Sigmoid colon (tissue), 6 donors: ENCODE measurements at regions not wholly inside any gene's neighbourhood (a gene's known extent, or its start where the extent isn't known, plus 50 kb on each side); places are given as distances from the start of the nearest gene placed in this dataset.
A peak's percentile ranks its signal among the peaks of the same experiment; 100 is the strongest.

Experiments
- DNase-seq: peaks from one replicate; pipeline ENCODE4 v3.0.0-alpha.2; 2019
- H3K27ac ChIP-seq, 4 donors: fragments of 200-600 bp; sonication (generic); one replicate each; pipeline ENCODE4 v1.5.1; 2016 to 2019; ENCODE audit warnings: mild to moderate bottlenecking in 1 of 4
- H3K27me3 ChIP-seq, 3 donors: fragments of 200-600 bp; sonication (generic); one replicate each; pipeline ENCODE4 v1.5.1; 2019; ENCODE audit warnings: mild to moderate bottlenecking in 1 of 3
- H3K36me3 ChIP-seq, 4 donors: fragments of 200-600 bp; sonication (generic); one replicate each; pipeline ENCODE4 v1.5.1; 2016 to 2019
- H3K4me1 ChIP-seq, 4 donors: fragments of 200-600 bp; sonication (generic); one replicate each; pipeline ENCODE4 v1.5.1; 2017 to 2019
- H3K4me3 ChIP-seq, 4 donors: fragments of 200-600 bp; sonication (generic); one replicate each; pipeline ENCODE4 v1.5.1; 2017 to 2019; ENCODE audit warnings: mild to moderate bottlenecking in 2 of 4, moderate library complexity in 1 of 4
- H3K9me3 ChIP-seq, 4 donors: fragments of 200-600 bp in 3 of 4; sonication (generic) in 3 of 4; one replicate each; pipeline versions ENCODE4 v1.5.1 to v1.6.1; 2013 to 2019
- CTCF ChIP-seq, 4 experiments: fragments of 450-650 bp in 3 of 4; fragments of 200-600 bp in 1 of 4; IDR thresholded peaks; one replicate each; pipeline ENCODE4 v1.5.1; 2016 to 2019; ENCODE audit warnings: antibody characterized with exemption in 4 of 4, mild to moderate bottlenecking in 3 of 4, moderate library complexity in 2 of 4
- EP300 ChIP-seq, 4 donors: sonication (generic); formaldehyde crosslinking; IDR thresholded peaks; one replicate each; pipeline ENCODE4 v1.6.1; 2017; ENCODE audit warnings: antibody characterized with exemption in 4 of 4
- POLR2A ChIP-seq, 2 donors: fragments of 450-650 bp; IDR thresholded peaks; one replicate each; pipeline ENCODE4 v1.6.1; 2016; ENCODE audit warnings: antibody characterized with exemption in 2 of 2, mild to moderate bottlenecking in 2 of 2, moderate library complexity in 2 of 2
- POLR2AphosphoS5 ChIP-seq, 4 donors: sonication (generic); formaldehyde crosslinking; IDR thresholded peaks; one replicate each; pipeline ENCODE4 v1.6.1; 2017; ENCODE audit warnings: antibody characterized with exemption in 4 of 4
- WGBS, 2 donors: extraction: QIAGEN DNeasy Blood & Tissue Kit; methylation state at CpG; one replicate each; pipeline ENCODE4 v1.1.7; 2013; 5-methylcytosine and 5-hydroxymethylcytosine counted together
- intact Hi-C: fragments of 100-400 bp; cut with DNase I; formaldehyde crosslinking; loops from one replicate; pipeline ENCODE4 v1.15.1; 2023
- donor health status: healthy with polysubstance abuse.
- donor health status: healthy.

- Histone ChIP-seq H3K9me3 (no peaks in the 10 kb centered on the region), H3K36me3 (no peaks in the 10 kb centered on the region), H3K4me1 (peaks cover 0 to 29% (median 22%) of the 10 kb centered on the region in 4 donors), H3K4me3 (no peak overlapping the region), H3K27me3 (no peaks in the 10 kb centered on the region), H3K27ac (no peak overlapping the region)
- WGBS, 2 donors, result 86 to 89% methylated on average over 1 of the region's 1 CpG
- intact Hi-C loops, result no loop called here
- no peak for DNase-seq
- no peak for TF ChIP-seq POLR2A (IDR thresholded peaks at IDR 0.05)
- TF ChIP-seq EP300 (IDR thresholded peaks at IDR 0.05), result no peak
- TF ChIP-seq CTCF (IDR thresholded peaks at IDR 0.05), result no peak
- TF ChIP-seq POLR2AphosphoS5 (IDR thresholded peaks at IDR 0.05), result no peak
Measured at GRCh38 chr2:23007631-23008235, 377.2 kb upstream of the KLHL29 start.

GRCh38 chr2:23008440-23008839 lies 376.5 kb upstream of the KLHL29 start:
- H3K9me3 ChIP-seq, result no peaks in the 10 kb centered on the region
- no peak overlapping the region for H3K4me3 ChIP-seq
- no peaks in the 10 kb centered on the region for H3K27me3 ChIP-seq
- intact Hi-C loops, result no loop called here
- TF ChIP-seq POLR2A (IDR thresholded peaks at IDR 0.05), result no peak
- no peak for TF ChIP-seq POLR2AphosphoS5 (IDR thresholded peaks at IDR 0.05)
- TF ChIP-seq CTCF (IDR thresholded peaks at IDR 0.05), result no peak
- TF ChIP-seq EP300 (IDR thresholded peaks at IDR 0.05), result no peak
- peak overlapping the region in 1 of 4 donors; percentile 44 for H3K27ac ChIP-seq
- 84 to 90% methylated on average over 6 of the region's 6 CpGs for WGBS, 2 donors
- peaks cover 0 to 29% (median 22%) of the 10 kb centered on the region in 4 donors for H3K4me1 ChIP-seq
- no peak for DNase-seq
- no peaks in the 10 kb centered on the region for H3K36me3 ChIP-seq

GRCh38 chr2:23008951-23009350 lies 376.0 kb upstream of the KLHL29 start:
- WGBS, 2 donors, result 94 to 95% methylated on average over 7 of the region's 7 CpGs
- Histone ChIP-seq H3K4me1 (peaks cover 0 to 29% (median 22%) of the 10 kb centered on the region in 4 donors), H3K27ac (peak overlapping the region in 3 of 4 donors; percentile 42 to 49 (median 44)), H3K27me3 (no peaks in the 10 kb centered on the region), H3K36me3 (no peaks in the 10 kb centered on the region), H3K9me3 (no peaks in the 10 kb centered on the region), H3K4me3 (no peak overlapping the region)
- intact Hi-C loops, result no loop called here
- DNase-seq, result no peak
- TF ChIP-seq POLR2A (IDR thresholded peaks at IDR 0.05) (no peak), EP300 (IDR thresholded peaks at IDR 0.05) (no peak), POLR2AphosphoS5 (IDR thresholded peaks at IDR 0.05) (no peak), CTCF (IDR thresholded peaks at IDR 0.05) (no peak)

- 73 to 77% methylated on average over 7 of the region's 7 CpGs for WGBS, 2 donors
- peak in 1 of 4 donors; percentile 15 for TF ChIP-seq POLR2AphosphoS5 (IDR thresholded peaks at IDR 0.05)
- TF ChIP-seq CTCF (IDR thresholded peaks at IDR 0.05), result no peak
- H3K9me3 ChIP-seq, result no peaks in the 10 kb centered on the region
- intact Hi-C loops, result no loop called here
- H3K36me3 ChIP-seq, result no peaks in the 10 kb centered on the region
- no peak overlapping the region for H3K4me3 ChIP-seq
- peak; percentile 82 for DNase-seq
- H3K27ac ChIP-seq, result peak overlapping the region in 3 of 4 donors; percentile 42 to 49 (median 44)
- H3K27me3 ChIP-seq, result no peaks in the 10 kb centered on the region
- H3K4me1 ChIP-seq, result peaks cover 0 to 29% (median 22%) of the 10 kb centered on the region in 4 donors
Measured at GRCh38 chr2:23009545-23010149, 375.3 kb upstream of the KLHL29 start.
